ENCODE measurements at regions not wholly inside any gene's neighbourhood (a gene's known extent, or its start where the extent isn't known, plus 50 kb on each side); places are given as distances from the start of the nearest gene placed in this dataset.

- peaks cover 13% of the 10 kb centered on the region for H3K27me3 ChIP-seq (ENCODE audit: insufficient read depth, poor library complexity, severe bottlenecking)
- no peak for DNase-seq (ENCODE audit: low read depth in 1 of 2, low spot score in 1 of 2)
- TF ChIP-seq POLR2AphosphoS5 (IDR thresholded peaks at IDR 0.05; ENCODE audit: low read depth) (no peak), REST (IDR thresholded peaks at IDR 0.05; ENCODE audit: insufficient replicate concordance, low read depth) (no peak), SPI1 (IDR thresholded peaks at IDR 0.05; ENCODE audit: borderline replicate concordance, low read depth) (no peak), GABPA (IDR thresholded peaks at IDR 0.05; ENCODE audit: low read depth) (no peak)
- H3K4me3 ChIP-seq (replicated peaks; ENCODE audit: insufficient read depth, low read length) = no peak overlapping the region
- H3K27ac ChIP-seq (replicated peaks) = no peak overlapping the region
Measured at GRCh38 chr22:48576333-48577013, 1251.2 kb downstream of the BRD1 start.

DNA sequence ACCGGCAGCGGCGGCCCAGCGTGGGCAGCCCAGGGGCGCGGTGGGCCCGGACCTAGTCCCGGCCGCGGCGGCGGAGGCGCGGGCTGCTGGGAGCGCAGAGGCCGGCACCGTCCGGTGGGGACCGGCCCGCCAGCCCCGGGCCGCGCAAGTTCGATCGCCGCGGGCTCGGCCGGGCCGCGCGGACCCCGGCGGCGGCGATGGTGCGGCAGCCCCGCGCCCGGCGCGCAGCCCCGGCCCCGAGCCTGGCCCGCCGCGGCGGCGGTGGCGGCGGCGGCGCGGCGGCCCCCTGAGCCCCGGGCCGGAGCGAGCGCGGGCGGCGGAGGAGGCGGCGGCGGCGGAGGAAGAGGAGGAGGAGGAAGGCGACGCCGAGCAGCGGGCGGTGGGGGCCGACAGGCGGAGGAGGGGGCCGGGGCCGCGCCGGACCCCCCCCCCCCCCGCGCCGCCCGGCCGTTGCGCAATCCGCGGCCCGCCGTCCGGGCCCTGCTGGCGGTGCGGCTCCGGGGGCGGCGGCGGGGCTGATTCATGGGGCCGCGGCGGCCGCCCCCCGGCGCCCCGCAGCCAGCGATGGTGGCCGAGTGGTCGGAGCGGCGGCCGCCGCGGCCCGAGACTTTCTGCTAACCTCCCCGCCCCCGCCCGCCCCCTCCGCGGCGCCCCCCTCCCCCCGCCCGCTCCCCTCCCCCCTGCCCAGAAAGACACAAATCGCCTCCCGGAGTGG, 1251.9 kb downstream of the BRD1 start:
- Histone ChIP-seq H3K4me3 (replicated peaks; ENCODE audit: insufficient read depth, low read length) (no peak overlapping the region), H3K27me3 (ENCODE audit: insufficient read depth, poor library complexity, severe bottlenecking) (peaks cover 13% of the 10 kb centered on the region), H3K27ac (replicated peaks) (no peak overlapping the region)
- DNase-seq (ENCODE audit: low read depth in 1 of 2, low spot score in 1 of 2) = no peak
- TF ChIP-seq SPI1 (IDR thresholded peaks at IDR 0.05; ENCODE audit: borderline replicate concordance, low read depth) (no peak), GABPA (IDR thresholded peaks at IDR 0.05; ENCODE audit: low read depth) (no peak), REST (IDR thresholded peaks at IDR 0.05; ENCODE audit: insufficient replicate concordance, low read depth) (no peak), POLR2AphosphoS5 (IDR thresholded peaks at IDR 0.05; ENCODE audit: low read depth) (no peak)
- TF ChIP-seq, protein P1, sequence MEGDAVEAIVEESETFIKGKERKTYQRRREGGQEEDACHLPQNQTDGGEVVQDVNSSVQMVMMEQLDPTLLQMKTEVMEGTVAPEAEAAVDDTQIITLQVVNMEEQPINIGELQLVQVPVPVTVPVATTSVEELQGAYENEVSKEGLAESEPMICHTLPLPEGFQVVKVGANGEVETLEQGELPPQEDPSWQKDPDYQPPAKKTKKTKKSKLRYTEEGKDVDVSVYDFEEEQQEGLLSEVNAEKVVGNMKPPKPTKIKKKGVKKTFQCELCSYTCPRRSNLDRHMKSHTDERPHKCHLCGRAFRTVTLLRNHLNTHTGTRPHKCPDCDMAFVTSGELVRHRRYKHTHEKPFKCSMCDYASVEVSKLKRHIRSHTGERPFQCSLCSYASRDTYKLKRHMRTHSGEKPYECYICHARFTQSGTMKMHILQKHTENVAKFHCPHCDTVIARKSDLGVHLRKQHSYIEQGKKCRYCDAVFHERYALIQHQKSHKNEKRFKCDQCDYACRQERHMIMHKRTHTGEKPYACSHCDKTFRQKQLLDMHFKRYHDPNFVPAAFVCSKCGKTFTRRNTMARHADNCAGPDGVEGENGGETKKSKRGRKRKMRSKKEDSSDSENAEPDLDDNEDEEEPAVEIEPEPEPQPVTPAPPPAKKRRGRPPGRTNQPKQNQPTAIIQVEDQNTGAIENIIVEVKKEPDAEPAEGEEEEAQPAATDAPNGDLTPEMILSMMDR (IDR thresholded peaks at IDR 0.05; ENCODE audit: insufficient read depth, low read length) = no peak

DNA sequence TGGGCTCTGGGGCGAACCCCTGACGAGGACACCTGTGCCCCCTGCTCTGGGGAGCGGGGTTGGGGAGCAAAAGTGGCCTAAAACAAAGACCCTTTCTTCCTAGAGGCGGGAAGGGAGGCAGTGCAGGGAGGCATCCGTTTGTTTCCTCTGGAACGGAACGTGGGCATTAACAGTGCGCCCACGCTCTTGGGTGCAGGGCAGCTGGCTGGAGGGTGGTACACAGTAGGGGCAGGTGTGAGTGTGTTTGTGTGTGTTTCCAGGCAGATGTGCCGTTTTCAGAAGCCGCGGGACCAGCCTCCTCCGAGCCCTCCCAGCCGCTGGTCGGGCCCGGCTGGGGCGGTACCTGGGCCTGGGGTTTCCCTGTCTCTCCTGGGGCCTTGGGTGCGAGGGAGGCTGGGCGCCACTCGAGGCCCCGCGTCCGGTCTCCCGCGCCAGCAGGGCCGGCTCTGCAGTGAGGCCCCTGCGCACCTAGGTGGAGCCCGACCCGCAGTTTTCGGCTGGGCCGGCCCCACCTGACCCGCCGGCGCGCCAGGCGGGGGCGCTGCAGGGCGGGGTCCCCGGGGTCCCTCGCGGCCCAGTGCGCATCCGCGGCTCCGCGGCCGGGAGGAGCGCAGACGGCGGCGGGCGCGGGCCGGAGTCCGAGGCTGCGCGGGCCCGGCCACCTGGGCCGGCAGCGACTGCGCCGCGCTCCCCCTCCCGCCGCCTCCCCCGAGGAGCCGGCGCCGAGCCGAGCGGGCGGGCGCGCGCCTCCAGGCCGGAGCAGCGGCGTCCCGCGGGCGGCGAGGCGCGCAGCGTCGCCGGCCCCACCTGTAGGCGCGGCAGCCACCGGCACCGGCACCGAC, 1252.7 kb downstream of the BRD1 start:
- DNase-seq (ENCODE audit: low read depth in 1 of 2, low spot score in 1 of 2) = peak; percentile 2 to 10
- Histone ChIP-seq H3K27ac (replicated peaks) (no peak overlapping the region), H3K27me3 (ENCODE audit: insufficient read depth, poor library complexity, severe bottlenecking) (peaks cover 13% of the 10 kb centered on the region), H3K4me3 (replicated peaks; ENCODE audit: insufficient read depth, low read length) (no peak overlapping the region)
- TF ChIP-seq GABPA (IDR thresholded peaks at IDR 0.05; ENCODE audit: low read depth) (no peak), REST (IDR thresholded peaks at IDR 0.05; ENCODE audit: insufficient replicate concordance, low read depth) (no peak), POLR2AphosphoS5 (IDR thresholded peaks at IDR 0.05; ENCODE audit: low read depth) (no peak), SPI1 (IDR thresholded peaks at IDR 0.05; ENCODE audit: borderline replicate concordance, low read depth) (no peak)
- TF ChIP-seq, protein P1 (IDR thresholded peaks at IDR 0.05; ENCODE audit: insufficient read depth, low read length) = no peak

Measured in HL-60 (cell line).